Peyer's patch (tissue), 4 donors: ENCODE measurements at regions not wholly inside any gene's neighbourhood (a gene's known extent, or its start where the extent isn't known, plus 50 kb on each side); places are given as distances from the start of the nearest gene placed in this dataset.

Experiments
- POLR2A ChIP-seq, 2 donors: fragments of 450-650 bp; IDR thresholded peaks; one replicate each; pipeline ENCODE4 v1.5.1; 2017; ENCODE audit warnings: antibody characterized with exemption in 2 of 2, mild to moderate bottlenecking in 2 of 2, moderate library complexity in 2 of 2
- TF ChIP-seq, protein P1 (sequence below), 6 experiments: fragments of 450-650 bp in 4 of 6; fragments of 200-600 bp in 2 of 6; sonication (generic) in 1 of 6; IDR thresholded peaks; one replicate each; pipeline ENCODE4 v1.5.1; 2017 to 2019; ENCODE audit warnings: antibody characterized with exemption in 6 of 6, mild to moderate bottlenecking in 3 of 6, moderate library complexity in 1 of 6

DNA sequence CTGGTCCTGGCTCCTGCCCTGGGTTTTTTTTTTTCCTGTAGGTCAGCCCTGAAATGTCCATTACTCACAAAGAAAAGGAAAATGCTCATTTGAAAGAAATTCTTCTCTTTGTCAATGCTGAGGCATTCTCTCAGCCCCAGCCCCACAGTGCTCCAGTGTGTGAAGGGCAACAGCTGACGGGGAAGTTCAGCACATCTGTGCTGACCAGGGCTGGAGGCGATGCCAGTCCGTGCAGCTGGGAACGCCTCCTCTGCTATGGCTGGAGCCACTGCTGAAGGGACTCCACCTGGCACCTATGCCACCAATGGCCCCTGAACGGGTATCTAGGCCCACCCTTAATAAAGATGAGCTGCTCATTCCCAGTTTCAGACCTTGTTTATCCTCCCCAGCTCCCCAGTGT, 71.9 kb upstream of the SLCO4A1 start:
- TF ChIP-seq POLR2A (IDR thresholded peaks at IDR 0.05), result no peak
- TF ChIP-seq, protein P1, sequence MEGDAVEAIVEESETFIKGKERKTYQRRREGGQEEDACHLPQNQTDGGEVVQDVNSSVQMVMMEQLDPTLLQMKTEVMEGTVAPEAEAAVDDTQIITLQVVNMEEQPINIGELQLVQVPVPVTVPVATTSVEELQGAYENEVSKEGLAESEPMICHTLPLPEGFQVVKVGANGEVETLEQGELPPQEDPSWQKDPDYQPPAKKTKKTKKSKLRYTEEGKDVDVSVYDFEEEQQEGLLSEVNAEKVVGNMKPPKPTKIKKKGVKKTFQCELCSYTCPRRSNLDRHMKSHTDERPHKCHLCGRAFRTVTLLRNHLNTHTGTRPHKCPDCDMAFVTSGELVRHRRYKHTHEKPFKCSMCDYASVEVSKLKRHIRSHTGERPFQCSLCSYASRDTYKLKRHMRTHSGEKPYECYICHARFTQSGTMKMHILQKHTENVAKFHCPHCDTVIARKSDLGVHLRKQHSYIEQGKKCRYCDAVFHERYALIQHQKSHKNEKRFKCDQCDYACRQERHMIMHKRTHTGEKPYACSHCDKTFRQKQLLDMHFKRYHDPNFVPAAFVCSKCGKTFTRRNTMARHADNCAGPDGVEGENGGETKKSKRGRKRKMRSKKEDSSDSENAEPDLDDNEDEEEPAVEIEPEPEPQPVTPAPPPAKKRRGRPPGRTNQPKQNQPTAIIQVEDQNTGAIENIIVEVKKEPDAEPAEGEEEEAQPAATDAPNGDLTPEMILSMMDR (IDR thresholded peaks at IDR 0.05), result no peak
